Fibroblast of lung (primary cell): ENCODE measurements at regions not wholly inside any gene's neighbourhood (a gene's known extent, or its start where the extent isn't known, plus 50 kb on each side); places are given as distances from the start of the nearest gene placed in this dataset.

Experiments used
- DNase-seq, 2 donors: peaks; one replicate each; pipeline versions ENCODE4 v3.0.0 to v3.0.0-alpha.2; 2010; ENCODE audit warnings: low read depth in 2 of 2
- H2AFZ ChIP-seq: 2 replicates; pipeline ENCODE4 v1.5.1; 2012; ENCODE audit warnings: low read length, control low read depth, inconsistent platforms
- H3K27ac ChIP-seq: 2 replicates; pipeline ENCODE4 v1.5.1; 2011; ENCODE audit warnings: low read length, control low read depth; ENCODE audit not compliant: insufficient read depth
- H3K27me3 ChIP-seq: 2 replicates; pipeline ENCODE4 v1.5.1; 2011; ENCODE audit warnings: mild to moderate bottlenecking, low read length; ENCODE audit not compliant: control insufficient read depth, insufficient read depth
- H3K36me3 ChIP-seq: 2 replicates; pipeline ENCODE4 v1.5.1; 2011; ENCODE audit warnings: low read length; ENCODE audit not compliant: control insufficient read depth, insufficient read depth
- H3K4me1 ChIP-seq: 2 replicates; pipeline ENCODE4 v1.5.1; 2011; ENCODE audit warnings: low read length; ENCODE audit not compliant: control insufficient read depth, insufficient read depth; ENCODE audit errors: extremely low read depth
- H3K4me2 ChIP-seq: 2 replicates; pipeline ENCODE4 v1.5.1; 2011; ENCODE audit warnings: low read length, control low read depth; ENCODE audit not compliant: insufficient read depth; ENCODE audit errors: extremely low read depth
- H3K4me3 ChIP-seq, 4 experiments: fragments of 200-600 bp in 1 of 4; sonication (generic) in 1 of 4; replicated peaks in 1 of 4; 2 replicates each; pipeline ENCODE4 v1.5.1; 2011 to 2016; ENCODE audit warnings: low read length in 4 of 4, low read depth in 3 of 4, mild to moderate bottlenecking in 3 of 4, control low read depth in 2 of 4, inconsistent platforms in 1 of 4, mixed read lengths in 1 of 4; ENCODE audit not compliant: insufficient read depth in 1 of 4; ENCODE audit errors: control extremely low read depth in 1 of 4
- H3K79me2 ChIP-seq: 2 replicates; pipeline ENCODE4 v1.5.1; 2012; ENCODE audit warnings: mild to moderate bottlenecking, low read length, inconsistent platforms; ENCODE audit not compliant: control insufficient read depth, insufficient read depth
- H3K9ac ChIP-seq: 2 replicates; pipeline ENCODE4 v1.5.1; 2011; ENCODE audit warnings: mild to moderate bottlenecking, low read length, control low read depth; ENCODE audit not compliant: insufficient read depth
- H3K9me3 ChIP-seq: 2 replicates; pipeline ENCODE4 v1.5.1; 2012; ENCODE audit warnings: low read depth, low read length; ENCODE audit not compliant: control insufficient read depth, insufficient read depth
- H4K20me1 ChIP-seq: 2 replicates; pipeline ENCODE4 v1.5.1; 2011; ENCODE audit warnings: low read length; ENCODE audit not compliant: control insufficient read depth, insufficient read depth; ENCODE audit errors: extremely low read depth
- CTCF ChIP-seq, 2 donors: IDR thresholded peaks in 1 of 2; conservative IDR thresholded peaks in 1 of 2; 1 replicate in 1 of 2; 2 replicates in 1 of 2; pipeline ENCODE4 v1.5.1; 2011 to 2012; ENCODE audit warnings: low read length in 2 of 2, control low read depth in 1 of 2, inconsistent platforms in 1 of 2, low read depth in 1 of 2, mild to moderate bottlenecking in 1 of 2
- EZH2 ChIP-seq: IDR thresholded peaks from 2 replicates; pipeline ENCODE4 v1.5.1; 2012; ENCODE audit warnings: low read length, control low read depth, mild to moderate bottlenecking; ENCODE audit errors: missing control alignments

DNA sequence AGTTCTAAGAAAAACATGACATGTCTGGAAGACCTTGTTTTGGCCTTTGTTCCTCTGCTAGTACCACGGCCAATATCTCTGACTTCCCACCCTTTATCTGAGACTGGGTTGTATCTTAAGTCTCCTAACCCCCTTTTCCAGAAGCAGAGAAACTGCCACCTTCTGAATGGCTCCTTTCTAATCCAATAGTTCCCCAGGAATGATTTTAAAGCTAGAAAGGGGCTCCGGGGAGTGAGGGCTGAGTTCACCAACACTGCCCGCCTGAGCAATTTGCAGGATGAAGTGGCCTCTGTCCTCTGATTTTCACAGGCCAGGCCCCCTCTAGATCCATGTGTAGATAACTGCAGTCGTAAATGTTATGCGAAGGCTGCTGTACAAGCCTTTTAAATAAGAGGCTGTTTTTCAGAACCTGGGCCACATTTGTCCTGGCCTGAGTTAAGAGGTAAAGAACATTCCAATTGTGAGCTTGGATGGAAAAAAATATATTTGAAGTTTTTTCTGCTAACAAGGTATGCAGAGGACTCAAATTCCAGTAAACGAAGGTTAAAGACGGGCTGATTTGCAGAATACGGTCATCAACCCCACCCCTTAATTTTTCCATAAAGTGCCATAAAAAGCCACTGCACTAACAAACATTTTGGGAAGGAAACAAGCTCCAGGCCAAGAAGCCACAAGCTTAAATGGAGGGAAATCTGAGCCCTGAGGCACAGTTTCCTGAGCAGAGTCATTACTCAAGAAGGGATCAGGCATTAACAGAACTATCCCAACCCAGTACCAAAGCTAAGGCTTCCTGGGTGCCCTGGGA lies 117.0 kb upstream of the MAF start:
- TF ChIP-seq EZH2 = no peak
- no peak overlapping the region for H2AFZ ChIP-seq
- H3K27ac ChIP-seq = no peak overlapping the region
- no peaks in the 10 kb centered on the region for H3K4me1 ChIP-seq
- no peak overlapping the region for H3K9ac ChIP-seq
- no peak for DNase-seq
- no peaks in the 10 kb centered on the region for H3K27me3 ChIP-seq
- no peak overlapping the region for H3K4me2 ChIP-seq
- no peaks in the 10 kb centered on the region for H3K79me2 ChIP-seq
- H3K9me3 ChIP-seq = no peaks in the 10 kb centered on the region
- no peaks in the 10 kb centered on the region for H3K36me3 ChIP-seq
- no peak overlapping the region for H3K4me3 ChIP-seq
- H4K20me1 ChIP-seq = no peaks in the 10 kb centered on the region

GRCh38 chr16:79716645-79717332 lies 116.3 kb upstream of the MAF start:
- DNase-seq = peak in 1 of 2 donors; percentile 36
- H3K4me2 ChIP-seq = no peak overlapping the region

DNA sequence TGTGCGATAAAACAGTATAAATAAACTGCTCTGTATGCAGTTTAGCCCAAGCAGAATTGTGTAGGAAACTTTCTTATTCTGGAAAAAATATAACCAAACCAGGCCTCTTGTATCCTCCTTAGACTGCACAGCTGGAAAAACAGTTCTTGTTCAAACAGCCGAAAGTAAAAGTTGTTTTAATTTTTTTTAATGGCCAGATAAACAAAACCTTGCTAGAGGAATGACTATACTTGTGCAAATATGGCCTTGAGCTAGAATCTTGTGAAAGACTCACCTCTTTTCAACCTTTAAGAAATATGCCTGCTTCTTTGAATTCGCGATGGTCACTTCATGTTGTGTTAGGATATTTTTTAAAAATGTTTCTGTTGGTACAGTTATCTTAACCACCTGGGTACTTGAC lies 114.5 kb upstream of the MAF start:
- H2AFZ ChIP-seq = no peak overlapping the region
- peak in 1 of 2 donors; percentile 12 for DNase-seq
- no peak overlapping the region for H3K9ac ChIP-seq
- no peaks in the 10 kb centered on the region for H3K79me2 ChIP-seq
- no peak overlapping the region for H3K4me2 ChIP-seq
- H3K27me3 ChIP-seq = no peaks in the 10 kb centered on the region
- H3K27ac ChIP-seq = no peak overlapping the region
- TF ChIP-seq EZH2 (no peak), CTCF (conservative IDR thresholded peaks at IDR 0.05 in 1 of 2, IDR thresholded peaks at IDR 0.05 in 1 of 2; ENCODE audit: low read depth in 1 of 2, low read length in 2 of 2) (no peak)
- no peaks in the 10 kb centered on the region for H3K36me3 ChIP-seq
- no peak overlapping the region for H3K4me3 ChIP-seq
- no peaks in the 10 kb centered on the region for H4K20me1 ChIP-seq
- H3K4me1 ChIP-seq = no peaks in the 10 kb centered on the region
- H3K9me3 ChIP-seq = no peaks in the 10 kb centered on the region

More at GRCh38 chr16:79716645-79717332, 116.3 kb upstream of the MAF start:
- no peak for TF ChIP-seq EZH2
- no peak for TF ChIP-seq CTCF (conservative IDR thresholded peaks at IDR 0.05 in 1 of 2, IDR thresholded peaks at IDR 0.05 in 1 of 2; ENCODE audit: low read depth in 1 of 2, low read length in 2 of 2)
- H3K9ac ChIP-seq = no peak overlapping the region
- H3K4me1 ChIP-seq = no peaks in the 10 kb centered on the region
- no peaks in the 10 kb centered on the region for H4K20me1 ChIP-seq
- H3K36me3 ChIP-seq = no peaks in the 10 kb centered on the region
- H3K9me3 ChIP-seq = no peaks in the 10 kb centered on the region
- H3K4me3 ChIP-seq = no peak overlapping the region
- no peaks in the 10 kb centered on the region for H3K79me2 ChIP-seq
- no peak overlapping the region for H2AFZ ChIP-seq
- H3K27me3 ChIP-seq = no peaks in the 10 kb centered on the region
- H3K27ac ChIP-seq = no peak overlapping the region
